ENCODE measurements at regions not wholly inside any gene's neighbourhood (a gene's known extent, or its start where the extent isn't known, plus 50 kb on each side); places are given as distances from the start of the nearest gene placed in this dataset.
"Not testable (repeated sequence)": the region's sequence is repeated elsewhere in the genome, so short reads cannot be mapped to it uniquely, and the experiment has no call there.

- DNase-seq, result no peak
Measured at GRCh38 chr7:145106001-145106400, 270.1 kb upstream of the TPK1 start.

DNA sequence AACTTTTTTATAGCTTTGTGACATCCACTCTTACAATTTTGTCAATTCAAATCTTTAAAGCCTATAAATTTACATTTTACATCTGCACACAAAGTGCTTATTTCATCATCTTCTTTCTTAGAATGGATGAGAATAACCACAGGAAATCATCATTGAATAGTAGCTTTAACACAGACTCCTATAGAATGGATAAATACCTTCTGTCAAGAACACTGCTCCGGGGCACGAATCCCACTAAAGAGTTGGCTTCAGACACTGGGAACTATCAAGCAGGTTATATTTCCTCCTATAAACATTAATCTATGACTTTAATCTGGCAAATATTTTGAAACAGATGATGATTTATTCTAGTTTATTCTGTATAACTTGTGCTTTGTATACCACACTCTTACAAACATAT, 269.7 kb upstream of the TPK1 start:
- DNase-seq, result no peak

- no peak for DNase-seq
Measured at GRCh38 chr7:145104400-145104799, 268.5 kb upstream of the TPK1 start.

GRCh38 chr7:145102199-145102598, 266.3 kb upstream of the TPK1 start:
- not testable (repeated sequence) for DNase-seq

- no peak for DNase-seq
Measured at GRCh38 chr7:145092766-145093165, 256.9 kb upstream of the TPK1 start.

DNA sequence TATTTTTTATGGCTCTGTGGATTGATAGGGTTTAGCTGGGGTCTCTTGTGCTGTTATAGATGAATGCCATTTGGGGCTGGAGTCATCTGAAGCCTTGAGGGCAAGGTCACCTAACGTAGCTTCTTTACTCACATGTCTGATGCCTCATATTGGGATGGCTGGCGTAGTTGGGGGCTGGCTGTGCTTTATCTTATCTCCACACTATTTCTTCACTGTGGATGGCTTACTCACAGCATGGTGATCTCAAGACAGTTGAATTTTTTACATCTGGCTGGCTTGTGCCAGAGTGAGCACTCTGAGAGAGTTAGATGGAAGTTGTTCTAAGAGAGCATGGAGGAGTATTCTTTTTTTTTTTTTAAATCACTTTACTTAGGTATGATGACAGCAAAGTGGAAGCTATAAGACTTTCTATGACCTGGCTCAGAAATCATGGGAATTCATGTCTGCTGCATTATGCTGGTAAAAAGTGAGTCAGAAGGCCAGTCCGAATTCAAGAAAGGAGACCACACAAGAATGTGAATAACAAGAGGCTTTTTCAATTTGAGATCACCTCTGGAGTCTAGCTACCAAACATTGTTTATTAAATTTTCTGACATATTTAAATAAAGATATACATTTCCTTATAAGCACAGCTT, 252.4 kb upstream of the TPK1 start:
- DNase-seq, result no peak

- no peak for DNase-seq
Measured at GRCh38 chr7:145082366-145083161, 246.7 kb upstream of the TPK1 start.

DNA sequence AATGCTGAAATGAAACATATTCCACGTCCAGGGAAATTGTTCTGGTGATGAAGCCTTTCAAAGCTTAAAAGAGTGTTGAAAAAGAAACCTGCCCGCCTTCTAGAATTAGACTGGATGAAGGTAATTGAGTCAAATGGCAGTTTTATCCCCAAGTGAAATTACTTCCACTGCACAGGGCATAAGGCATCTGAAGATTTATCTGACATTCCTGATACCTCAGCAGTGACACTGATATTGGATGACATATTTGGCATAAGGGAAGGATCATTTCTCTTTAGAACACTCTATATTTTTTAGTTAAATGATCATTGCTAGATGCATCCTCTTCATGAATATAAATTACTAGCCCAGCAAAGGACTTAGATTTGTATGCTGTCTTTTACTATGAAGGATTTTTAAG, 229.6 kb upstream of the TPK1 start:
- no peak for DNase-seq

DNA sequence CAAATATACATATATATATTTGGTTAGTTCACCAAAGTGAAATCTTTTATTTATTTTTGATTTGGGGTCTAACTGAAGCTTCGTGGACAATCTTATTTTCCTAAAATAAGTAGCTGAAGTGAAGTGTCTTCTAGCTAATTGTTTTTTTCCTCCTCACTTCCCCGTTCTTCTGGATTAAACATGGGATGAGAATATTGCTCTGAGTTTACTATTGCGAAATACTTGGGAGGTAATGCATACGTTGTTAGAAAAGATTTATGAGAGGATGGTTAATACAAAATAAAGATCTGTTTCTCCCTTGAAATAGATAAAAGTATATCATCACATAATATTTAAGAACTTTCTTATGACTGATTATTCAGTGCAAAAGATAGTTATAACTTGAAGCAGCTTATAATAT, 228.3 kb upstream of the TPK1 start:
- DNase-seq, result no peak

DNA sequence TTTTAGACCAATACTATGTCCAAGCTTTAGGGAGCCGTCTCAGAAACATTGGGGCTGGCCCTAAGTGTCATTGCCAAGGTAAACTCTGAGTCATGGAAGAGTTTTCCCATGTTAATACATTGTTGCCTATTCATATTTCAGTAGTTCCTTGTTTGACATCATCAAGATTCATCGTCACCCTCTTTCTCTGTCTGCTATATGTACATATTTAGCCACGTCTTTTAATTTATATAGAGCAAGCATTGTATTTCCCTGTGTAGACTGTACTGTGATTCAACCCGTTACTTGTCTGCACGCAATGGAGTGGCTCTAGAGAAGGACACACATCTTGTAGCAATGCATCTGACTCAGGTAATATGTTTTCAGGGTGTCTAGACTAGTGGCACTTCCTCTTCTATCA, 217.9 kb upstream of the TPK1 start:
- no peak for DNase-seq

DNA sequence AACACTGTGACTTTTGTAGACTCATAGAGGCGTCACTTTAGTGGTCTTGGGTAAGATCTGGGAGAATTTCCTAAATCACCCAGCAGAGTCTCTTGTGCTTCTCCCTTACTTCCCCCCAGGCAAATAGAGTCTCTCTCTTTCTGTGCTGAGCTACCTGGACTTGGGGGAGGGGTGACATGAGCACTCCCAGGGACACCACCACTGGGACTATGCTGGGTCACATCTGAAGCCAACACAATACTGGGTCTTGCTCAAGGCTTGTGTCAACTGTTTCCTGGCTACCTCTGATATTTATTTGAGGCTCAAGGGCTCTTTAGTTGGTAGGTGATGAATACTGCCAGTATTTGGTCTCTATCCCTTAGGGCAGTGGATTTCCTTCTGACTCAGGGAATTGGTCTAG, 214.6 kb upstream of the TPK1 start:
- no peak for DNase-seq

GRCh38 chr7:145036604-145037405, 201.0 kb upstream of the TPK1 start:
- DNase-seq, result peak in 10 of 58 donors; percentile 1 to 29 (median 5)

DNA sequence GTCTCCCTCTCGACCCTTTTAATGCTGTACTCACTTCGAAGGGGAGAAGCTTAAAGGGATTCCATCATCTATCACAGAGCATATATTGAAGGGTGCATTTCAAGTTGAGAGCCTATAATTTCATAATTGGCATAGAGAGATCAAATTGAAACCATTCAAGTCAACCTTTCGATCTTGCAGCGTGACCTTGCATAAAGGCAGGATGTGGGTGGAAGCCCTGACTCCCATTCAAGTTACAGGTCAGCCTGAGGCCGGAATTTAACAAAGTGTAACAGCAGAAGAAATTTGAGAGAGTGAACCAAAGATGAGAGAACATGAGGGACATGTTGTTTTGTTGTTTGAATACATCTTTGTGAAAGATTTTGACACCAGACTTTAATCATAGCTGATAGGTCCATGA, 195.3 kb upstream of the TPK1 start:
- DNase-seq, result no peak

DNA sequence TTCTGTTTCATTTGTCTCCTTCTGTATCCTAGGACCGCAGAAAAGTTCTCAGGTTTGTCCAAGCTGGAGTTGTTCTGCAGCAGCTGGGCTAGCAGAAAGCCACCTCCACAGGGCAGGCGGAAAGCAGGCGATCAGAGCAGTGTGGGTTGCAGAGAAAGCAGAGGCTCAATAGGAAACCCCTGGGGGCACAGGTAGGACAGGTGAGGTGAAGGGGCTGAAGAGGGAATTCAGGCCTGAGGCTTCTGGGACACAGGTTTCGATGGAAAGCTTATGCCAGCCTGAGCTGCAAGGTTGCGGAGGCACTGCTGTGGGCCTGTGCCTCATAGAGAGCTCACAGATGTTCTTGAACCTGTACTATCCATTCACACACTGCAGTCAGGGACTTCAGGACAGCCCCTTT, 194.9 kb upstream of the TPK1 start:
- no peak for DNase-seq

DNA sequence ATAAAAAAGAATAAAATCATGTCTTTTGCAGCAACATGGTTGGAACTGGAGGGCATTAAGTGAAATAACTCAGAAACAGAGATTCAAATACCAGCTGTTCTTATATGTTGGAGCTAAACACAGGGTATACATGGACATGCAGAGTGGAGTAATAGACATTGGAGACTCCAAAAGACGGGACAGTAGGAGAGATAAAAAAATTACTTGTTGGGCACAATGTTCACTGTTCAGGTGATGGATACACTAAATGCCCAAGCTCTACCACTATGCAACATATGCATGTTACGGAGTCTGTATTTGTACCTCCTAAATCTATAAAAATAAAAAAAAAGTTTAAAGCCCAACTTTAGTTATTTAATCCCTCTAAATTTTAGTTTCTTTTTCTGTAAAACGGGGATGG, 184.6 kb upstream of the TPK1 start:
- no peak for DNase-seq

DNA sequence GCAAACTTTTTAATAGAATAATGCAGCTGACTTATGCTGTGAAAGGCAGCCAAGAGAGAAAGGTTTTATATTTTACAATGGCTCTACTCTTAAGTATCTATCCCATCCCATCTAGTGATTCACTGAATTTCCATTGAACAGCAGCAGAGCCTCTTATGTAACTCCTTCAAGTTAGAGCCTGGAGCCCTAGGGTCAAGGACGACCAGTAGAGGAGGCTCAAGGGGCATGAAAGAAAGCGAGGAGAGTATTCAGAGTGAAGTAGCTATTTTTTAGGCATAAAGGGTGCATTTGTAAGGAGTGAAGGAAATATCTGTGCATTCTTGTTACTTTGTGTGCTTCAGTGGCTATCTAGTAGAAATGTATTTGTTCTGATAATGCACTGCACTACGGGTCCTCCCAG, 180.2 kb upstream of the TPK1 start:
- no peak for DNase-seq

GRCh38 chr7:145009876-145010275, 174.0 kb upstream of the TPK1 start:
- DNase-seq, result no peak

GRCh38 chr7:145005601-145006000, 169.7 kb upstream of the TPK1 start:
- no peak for DNase-seq

DNA sequence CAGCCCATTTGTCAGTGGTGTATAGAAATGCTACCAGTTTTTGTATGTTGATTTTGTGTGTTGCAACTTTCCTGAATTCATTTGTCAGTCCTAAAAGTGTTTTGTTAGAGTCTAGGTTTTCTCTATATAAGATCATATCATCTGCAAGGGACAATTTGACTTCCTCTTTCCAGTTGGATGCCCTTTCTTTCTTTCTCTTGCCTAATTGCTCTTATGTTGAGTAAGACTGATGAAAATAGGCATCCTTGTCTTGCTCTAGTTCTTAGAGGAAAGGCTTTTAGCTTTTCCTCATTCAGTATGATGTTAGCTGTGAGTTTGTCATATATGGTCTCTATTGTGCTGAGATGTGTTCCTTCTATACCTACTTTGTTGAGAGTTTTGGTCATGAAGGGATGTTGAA, 161.7 kb upstream of the TPK1 start:
- DNase-seq, result no peak

DNA sequence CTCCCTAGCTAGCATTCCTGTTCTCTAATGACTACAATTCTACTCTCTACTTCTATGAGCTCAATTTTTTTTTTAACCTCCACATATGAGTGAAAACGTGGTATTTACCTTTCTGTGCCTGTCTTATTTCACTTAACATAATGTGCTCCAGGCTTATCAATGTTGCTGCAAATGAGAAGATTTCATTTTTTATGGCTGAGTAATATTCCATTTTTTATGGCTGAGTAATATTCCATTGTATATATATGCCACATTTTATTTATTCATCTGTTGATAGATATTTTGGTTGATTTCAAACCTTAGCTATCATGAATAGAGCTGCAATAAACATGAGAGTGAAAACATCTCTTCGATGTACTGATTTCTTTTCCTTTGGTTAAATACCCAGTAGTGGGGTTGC, 159.6 kb upstream of the TPK1 start:
- no peak for DNase-seq

DNA sequence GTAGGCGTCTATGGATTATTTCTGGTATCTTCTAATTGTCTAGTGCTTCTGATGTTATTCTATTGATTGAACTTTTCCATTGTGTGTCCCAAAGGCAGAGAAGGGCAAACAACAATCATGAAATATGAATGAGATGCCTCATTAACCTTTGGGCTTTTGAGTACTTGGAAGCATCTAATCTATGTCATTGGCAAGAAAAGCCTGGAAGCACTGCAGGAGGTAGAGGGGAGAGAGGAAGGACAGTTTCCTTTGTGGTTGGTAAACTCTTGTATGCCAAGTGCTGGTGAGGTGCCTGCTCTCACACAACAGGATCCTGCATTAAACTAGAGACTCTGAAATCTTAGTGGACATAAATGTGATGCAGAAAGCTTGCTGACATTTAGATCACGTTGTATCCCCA, 155.2 kb upstream of the TPK1 start:
- DNase-seq, result no peak

GRCh38 chr7:144987686-144988085, 151.8 kb upstream of the TPK1 start:
- no peak for DNase-seq

Measured in anterior cingulate cortex (tissue), 58 donors.